Colonic mucosa (tissue), 4 donors: ENCODE measurements at regions not wholly inside any gene's neighbourhood (a gene's known extent, or its start where the extent isn't known, plus 50 kb on each side); places are given as distances from the start of the nearest gene placed in this dataset.

Experiments used
- DNase-seq: peaks from one replicate; pipeline ENCODE4 v3.0.0-alpha.2; 2020
- H3K27ac ChIP-seq: fragments of 200-600 bp; one replicate; pipeline ENCODE4 v1.8.0; 2021
- H3K27me3 ChIP-seq: fragments of 200-600 bp; one replicate; pipeline ENCODE4 v1.8.0; 2021
- H3K36me3 ChIP-seq: fragments of 200-600 bp; one replicate; pipeline ENCODE4 v1.8.0; 2021
- H3K4me1 ChIP-seq: fragments of 200-600 bp; one replicate; pipeline ENCODE4 v1.8.0; 2021; ENCODE audit warnings: mild to moderate bottlenecking
- H3K4me3 ChIP-seq: fragments of 200-600 bp; one replicate; pipeline ENCODE4 v1.8.0; 2021
- H3K9ac ChIP-seq, 2 donors: one replicate each; pipeline ENCODE4 v1.7.0; 2013; ENCODE audit warnings: control low read depth in 2 of 2, low read depth in 2 of 2, low read length in 2 of 2
- H3K9me3 ChIP-seq: fragments of 200-600 bp; one replicate; pipeline ENCODE4 v1.8.0; 2021
- intact Hi-C: fragments of 100-400 bp; cut with DNase I; formaldehyde crosslinking; loops from one replicate; pipeline ENCODE4 v1.14.1; 2022
- TF ChIP-seq, protein P1 (sequence below): fragments of 200-600 bp; IDR thresholded peaks from one replicate; pipeline ENCODE4 v1.8.0; 2022; ENCODE audit warnings: antibody characterized with exemption, mild to moderate bottlenecking
- donor health status: healthy.
- donor health status: DM: no; HTN: no; CAD: no.
- donor health status: DM: no; HTN: no; CAD: no.

DNA sequence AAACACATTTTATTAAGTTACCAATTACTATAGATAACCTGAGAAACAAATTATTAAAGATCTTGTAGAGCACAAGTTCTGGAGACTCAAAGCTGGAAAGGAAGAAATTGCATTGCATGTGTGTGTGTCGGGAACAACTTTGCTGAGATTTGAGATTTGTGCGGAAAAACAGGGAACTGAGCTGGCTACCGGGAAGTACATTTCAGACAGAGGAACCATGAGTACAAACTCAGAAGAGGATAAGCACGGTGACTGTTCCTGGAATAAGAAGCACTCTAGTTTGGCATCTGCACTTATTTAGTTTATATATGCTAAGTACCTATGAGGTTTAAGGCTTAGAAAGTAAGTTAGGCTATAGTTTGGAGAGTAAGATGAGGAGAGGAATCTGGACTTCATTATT lies 97.8 kb downstream of the DACT1 start:
- Histone ChIP-seq H3K4me1 (no peaks in the 10 kb centered on the region), H3K9ac (no peak overlapping the region), H3K36me3 (no peaks in the 10 kb centered on the region), H3K9me3 (no peaks in the 10 kb centered on the region), H3K27me3 (no peaks in the 10 kb centered on the region), H3K27ac (no peak overlapping the region), H3K4me3 (no peak overlapping the region)
- DNase-seq = no peak
- TF ChIP-seq, protein P1, sequence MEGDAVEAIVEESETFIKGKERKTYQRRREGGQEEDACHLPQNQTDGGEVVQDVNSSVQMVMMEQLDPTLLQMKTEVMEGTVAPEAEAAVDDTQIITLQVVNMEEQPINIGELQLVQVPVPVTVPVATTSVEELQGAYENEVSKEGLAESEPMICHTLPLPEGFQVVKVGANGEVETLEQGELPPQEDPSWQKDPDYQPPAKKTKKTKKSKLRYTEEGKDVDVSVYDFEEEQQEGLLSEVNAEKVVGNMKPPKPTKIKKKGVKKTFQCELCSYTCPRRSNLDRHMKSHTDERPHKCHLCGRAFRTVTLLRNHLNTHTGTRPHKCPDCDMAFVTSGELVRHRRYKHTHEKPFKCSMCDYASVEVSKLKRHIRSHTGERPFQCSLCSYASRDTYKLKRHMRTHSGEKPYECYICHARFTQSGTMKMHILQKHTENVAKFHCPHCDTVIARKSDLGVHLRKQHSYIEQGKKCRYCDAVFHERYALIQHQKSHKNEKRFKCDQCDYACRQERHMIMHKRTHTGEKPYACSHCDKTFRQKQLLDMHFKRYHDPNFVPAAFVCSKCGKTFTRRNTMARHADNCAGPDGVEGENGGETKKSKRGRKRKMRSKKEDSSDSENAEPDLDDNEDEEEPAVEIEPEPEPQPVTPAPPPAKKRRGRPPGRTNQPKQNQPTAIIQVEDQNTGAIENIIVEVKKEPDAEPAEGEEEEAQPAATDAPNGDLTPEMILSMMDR = no peak
- intact Hi-C loops = no loop called here

DNA sequence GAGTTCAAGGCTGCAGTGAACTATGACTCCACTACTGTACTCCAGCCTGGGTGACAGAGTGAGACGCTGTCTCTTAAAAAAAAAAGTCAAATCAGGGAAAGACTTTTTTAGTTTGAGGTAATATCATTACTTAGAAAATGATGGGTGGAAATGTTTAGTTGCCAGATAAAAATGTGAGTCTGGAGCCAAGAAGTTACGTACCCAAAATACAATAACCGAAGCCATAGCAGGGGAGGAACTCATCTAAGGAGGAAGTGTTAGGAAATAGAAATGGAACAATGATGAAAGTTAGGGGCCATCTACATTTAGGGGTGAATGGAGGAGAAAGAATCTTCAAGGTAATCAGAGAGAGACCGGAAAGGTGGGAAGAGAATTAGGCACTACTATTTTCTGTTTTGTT lies 98.8 kb downstream of the DACT1 start:
- DNase-seq = no peak
- Histone ChIP-seq H3K4me3 (no peak overlapping the region), H3K9ac (no peak overlapping the region), H3K9me3 (no peaks in the 10 kb centered on the region), H3K27me3 (no peaks in the 10 kb centered on the region), H3K36me3 (no peaks in the 10 kb centered on the region), H3K27ac (no peak overlapping the region), H3K4me1 (no peaks in the 10 kb centered on the region)
- TF ChIP-seq, protein P1 = no peak
- intact Hi-C loops = no loop called here

DNA sequence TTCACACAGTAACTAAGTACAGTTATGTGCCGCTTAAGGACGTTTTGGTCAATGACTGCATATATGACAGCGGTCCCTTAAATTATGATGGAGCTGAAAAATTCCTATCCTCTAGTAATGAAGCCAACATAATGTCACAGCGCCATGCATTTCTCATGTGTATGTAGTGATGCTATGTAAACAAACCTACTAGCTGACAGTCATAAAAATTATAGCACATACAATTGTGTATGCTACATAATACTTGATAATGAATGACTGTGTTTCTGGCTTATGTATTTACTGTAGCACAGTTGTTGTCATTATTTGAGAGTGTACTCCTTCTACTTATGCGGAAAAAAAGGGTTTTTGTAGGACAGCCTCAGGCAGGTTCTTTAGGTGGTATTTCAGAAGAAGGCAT lies 99.7 kb downstream of the DACT1 start:
- Histone ChIP-seq H3K27me3 (no peaks in the 10 kb centered on the region), H3K27ac (no peak overlapping the region), H3K9me3 (no peaks in the 10 kb centered on the region), H3K36me3 (no peaks in the 10 kb centered on the region), H3K9ac (no peak overlapping the region), H3K4me1 (no peaks in the 10 kb centered on the region), H3K4me3 (no peak overlapping the region)
- no peak for DNase-seq
- intact Hi-C loops = no loop called here
- TF ChIP-seq, protein P1 = no peak

DNA sequence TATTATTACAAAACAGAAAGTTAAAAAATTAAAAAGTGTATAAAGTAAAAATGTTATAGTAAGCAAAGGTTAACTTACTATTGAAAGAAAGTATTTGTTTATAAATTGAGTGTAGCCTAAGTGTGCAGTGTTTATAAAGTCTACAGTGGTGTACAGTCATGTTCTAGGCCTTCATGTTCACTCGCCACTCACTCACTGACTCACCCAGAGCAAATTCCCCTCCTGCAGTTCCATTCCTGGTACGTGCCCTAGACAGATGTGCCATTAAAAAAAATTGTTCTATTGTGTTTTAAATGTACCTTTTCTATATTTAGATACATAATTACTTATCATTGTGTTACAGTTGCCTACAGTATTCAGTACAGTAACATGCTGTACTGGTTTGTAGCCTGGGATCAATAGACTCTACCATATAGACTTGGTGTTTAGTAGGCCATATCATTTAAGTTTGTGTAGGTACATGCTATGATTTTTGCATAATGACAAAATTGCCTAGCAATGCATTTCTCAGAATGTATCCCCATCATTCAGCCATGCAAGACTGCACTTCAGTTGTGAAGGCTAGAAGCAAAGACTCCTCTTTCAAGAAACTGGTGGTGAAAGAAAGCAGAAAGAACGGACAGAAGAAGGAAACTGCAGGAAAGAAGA lies 100.6 kb downstream of the DACT1 start:
- Histone ChIP-seq H3K9ac (no peak overlapping the region), H3K27me3 (no peaks in the 10 kb centered on the region), H3K36me3 (no peaks in the 10 kb centered on the region), H3K9me3 (no peaks in the 10 kb centered on the region), H3K27ac (no peak overlapping the region), H3K4me1 (no peaks in the 10 kb centered on the region), H3K4me3 (no peak overlapping the region)
- TF ChIP-seq, protein P1 = no peak
- intact Hi-C loops = no loop called here
- DNase-seq = no peak

DNA sequence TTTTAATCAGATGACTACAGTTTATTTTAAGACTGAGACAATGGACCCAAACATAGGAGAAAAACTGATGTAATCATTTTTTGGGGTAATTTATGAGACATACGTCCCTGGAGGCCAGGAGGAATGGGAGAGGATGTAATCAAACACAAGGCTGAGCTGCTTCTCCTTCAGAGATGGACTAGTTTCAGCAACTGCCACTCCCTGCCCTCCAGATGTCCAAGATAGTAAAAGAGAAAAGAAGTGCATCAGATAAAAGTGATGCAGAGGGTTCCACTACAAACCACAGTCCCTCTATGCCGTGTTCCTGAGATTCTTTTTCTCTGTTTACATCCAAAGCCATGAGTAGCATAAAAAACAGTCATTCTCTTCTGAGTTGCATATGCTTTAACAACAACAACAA lies 101.1 kb downstream of the DACT1 start:
- no peak for DNase-seq
- Histone ChIP-seq H3K36me3 (no peaks in the 10 kb centered on the region), H3K27ac (no peak overlapping the region), H3K4me1 (no peaks in the 10 kb centered on the region), H3K9ac (no peak overlapping the region), H3K4me3 (no peak overlapping the region), H3K27me3 (no peaks in the 10 kb centered on the region), H3K9me3 (no peaks in the 10 kb centered on the region)
- TF ChIP-seq, protein P1 = no peak
- intact Hi-C loops = no loop called here
